Stimulated activated CD4-positive, alpha-beta T cell treated with anti-CD3 and anti-CD28 coated beads, Interleukin-12 subunit alpha, Interleukin-12 subunit beta, amount 100 ng/mL, for 24 hours (primary cell): ENCODE measurements at regions not wholly inside any gene's neighbourhood (a gene's known extent, or its start where the extent isn't known, plus 50 kb on each side); places are given as distances from the start of the nearest gene placed in this dataset.
"Not testable (repeated sequence)": the region's sequence is repeated elsewhere in the genome, so short reads cannot be mapped to it uniquely, and the experiment has no call there.

Source experiments
- DNase-seq, 2 experiments: peaks; one replicate each; pipeline ENCODE4 v3.0.0-alpha.2; 2020; ENCODE audit warnings: low read depth in 2 of 2

- DNase-seq, result no peak
Measured at GRCh38 chr17:64772845-64773299, 110.8 kb upstream of the SMURF2 start.

DNA sequence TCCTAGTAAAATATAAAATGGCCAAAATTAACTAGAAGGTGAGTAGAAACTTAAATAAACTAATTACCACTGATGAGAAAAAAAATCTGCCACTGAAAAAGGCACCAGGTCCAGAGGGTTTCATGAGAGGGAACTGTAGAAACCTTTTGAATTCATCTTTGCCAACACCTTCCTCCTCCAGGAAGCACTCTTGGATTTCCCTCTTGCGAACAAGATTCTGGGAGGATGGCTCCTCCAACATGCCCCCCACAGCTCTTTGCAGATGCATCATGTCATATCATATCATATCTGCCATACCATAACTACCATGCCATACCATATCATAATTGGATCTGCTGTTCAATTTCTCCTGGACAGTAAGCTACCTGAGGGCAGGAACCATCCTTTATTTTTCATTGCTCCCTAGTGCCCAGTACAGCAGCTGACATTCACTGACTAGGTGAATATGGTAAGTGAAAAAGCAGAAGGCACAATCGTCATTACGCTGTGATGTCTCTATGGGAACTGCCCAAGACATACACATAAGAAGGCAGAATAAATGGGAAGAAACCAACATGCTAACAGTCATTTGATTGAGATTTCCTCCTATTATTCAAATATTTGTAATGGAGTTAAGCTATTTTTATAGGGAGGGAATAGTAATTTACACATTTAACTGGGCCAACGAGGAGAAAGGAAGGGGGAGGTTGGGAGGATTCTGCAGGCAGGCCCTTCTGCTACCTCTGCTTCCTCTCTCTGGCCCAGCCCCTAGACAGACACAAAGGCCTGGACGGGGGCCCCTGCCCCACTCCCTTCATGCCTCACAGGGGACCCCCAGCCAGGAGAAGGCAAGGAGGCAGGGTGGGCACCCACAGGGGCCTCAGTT is 110.1 kb upstream of the SMURF2 start:
- DNase-seq, result no peak

DNA sequence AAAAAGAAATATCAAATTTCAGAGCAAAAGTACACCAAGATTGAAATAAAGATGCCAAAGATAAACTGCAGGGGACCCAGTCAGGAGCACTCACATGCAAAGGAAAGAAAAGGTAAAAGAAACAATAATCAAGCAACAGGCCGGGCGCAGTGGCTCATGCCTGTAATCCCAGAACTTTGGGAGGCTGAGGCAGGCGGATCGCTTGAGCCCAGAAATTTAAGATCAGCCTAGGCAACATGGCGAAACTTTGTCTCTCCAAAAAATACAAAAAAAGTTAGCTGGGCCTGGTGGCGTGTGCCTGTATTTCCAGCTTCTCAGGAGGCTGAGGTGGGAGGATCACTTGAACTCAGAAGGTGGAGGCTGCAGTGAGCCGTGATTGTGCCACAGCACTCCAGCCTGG is 107.6 kb upstream of the SMURF2 start:
- no peak for DNase-seq

DNA sequence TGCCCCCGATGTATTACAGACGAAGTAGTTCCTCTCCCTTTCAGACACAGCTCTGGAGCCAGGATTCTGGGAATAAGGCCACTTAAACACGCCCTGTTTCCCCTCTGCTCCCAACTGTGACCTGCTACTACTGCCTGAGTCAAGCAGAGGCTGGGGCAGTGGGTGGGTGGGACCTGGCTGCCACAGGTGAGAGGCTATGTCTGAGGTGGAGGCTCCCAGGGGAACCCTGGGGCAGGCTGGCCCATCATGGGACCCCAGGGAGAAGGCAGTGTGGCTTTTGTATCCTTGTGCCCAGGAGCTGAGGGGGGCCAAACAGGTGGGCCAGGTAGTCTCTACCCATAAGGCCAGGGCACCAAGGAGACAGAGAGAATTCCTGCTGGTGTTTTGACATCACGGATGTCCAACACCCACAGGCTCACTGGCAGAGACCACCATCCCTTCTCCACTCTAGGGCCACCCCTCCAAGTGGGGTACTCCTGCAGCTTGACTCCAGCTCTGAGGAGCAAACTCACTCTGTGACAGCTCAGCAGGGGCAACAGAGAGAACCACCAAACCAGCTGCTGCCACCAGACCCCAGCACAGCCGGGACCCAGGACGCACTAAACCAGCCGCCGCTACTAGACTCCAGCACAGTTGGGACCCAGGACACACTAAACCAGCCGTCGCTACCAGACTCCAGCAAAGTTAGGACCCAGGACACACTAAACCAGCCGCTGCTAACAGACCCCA is 105.3 kb upstream of the SMURF2 start:
- DNase-seq, result no peak

DNA sequence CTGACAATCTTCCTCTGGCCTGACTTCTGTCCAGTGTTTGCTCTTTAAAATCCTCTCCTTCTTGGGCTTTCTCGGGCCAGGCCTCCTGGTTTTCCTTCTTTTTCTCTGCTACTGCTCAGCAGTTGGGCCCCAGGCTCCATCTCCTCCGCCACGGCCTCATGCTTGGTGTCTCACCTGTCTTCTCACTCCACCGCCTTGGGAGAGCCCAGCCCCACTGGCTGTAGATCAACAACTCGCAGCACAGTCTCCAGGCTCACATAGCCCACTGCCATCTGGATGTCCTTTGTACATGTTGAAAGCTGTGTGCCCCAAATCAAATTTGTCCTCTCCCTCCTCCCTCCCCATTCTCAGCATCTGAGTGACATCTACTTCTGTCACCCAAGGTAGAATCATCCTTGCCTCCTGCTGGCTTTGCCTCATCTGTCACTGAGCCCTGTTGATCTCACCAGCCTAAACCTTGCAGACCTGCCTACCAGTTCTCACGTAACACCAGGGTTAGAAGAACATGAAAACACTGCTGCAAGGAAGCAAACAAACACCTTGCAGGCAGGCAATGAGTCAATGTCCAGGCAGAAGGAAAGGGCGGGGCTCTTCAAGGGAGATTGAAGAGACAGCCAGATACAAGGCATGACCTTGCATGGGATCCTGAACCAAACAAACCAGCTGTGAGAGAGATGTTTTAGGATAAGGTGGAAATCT is 103.2 kb upstream of the SMURF2 start:
- no peak for DNase-seq

- DNase-seq, result no peak
Measured at GRCh38 chr17:64750891-64751677, 89.0 kb upstream of the SMURF2 start.

DNA sequence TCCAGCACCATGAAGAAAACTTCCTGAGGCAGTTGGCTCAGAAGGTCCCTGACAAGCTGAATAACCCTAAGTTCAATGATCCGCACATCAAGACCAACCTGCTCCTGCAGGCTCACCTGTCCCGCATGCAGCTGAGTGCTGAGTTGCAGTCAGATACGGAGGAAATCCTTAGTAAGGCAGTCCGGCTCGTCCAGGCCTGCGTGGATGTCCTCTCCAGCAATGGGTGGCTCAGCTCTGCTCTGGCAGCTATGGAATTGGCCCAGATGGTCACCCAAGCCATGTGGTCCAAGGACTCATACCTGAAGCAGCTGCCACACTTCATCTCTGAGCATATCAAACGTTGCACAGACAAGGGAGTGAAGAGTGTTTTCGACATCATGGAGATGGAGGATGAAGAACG is 88.4 kb upstream of the SMURF2 start:
- DNase-seq, result no peak

- no peak for DNase-seq
Measured at GRCh38 chr17:64749306-64749705, 87.2 kb upstream of the SMURF2 start.

DNA sequence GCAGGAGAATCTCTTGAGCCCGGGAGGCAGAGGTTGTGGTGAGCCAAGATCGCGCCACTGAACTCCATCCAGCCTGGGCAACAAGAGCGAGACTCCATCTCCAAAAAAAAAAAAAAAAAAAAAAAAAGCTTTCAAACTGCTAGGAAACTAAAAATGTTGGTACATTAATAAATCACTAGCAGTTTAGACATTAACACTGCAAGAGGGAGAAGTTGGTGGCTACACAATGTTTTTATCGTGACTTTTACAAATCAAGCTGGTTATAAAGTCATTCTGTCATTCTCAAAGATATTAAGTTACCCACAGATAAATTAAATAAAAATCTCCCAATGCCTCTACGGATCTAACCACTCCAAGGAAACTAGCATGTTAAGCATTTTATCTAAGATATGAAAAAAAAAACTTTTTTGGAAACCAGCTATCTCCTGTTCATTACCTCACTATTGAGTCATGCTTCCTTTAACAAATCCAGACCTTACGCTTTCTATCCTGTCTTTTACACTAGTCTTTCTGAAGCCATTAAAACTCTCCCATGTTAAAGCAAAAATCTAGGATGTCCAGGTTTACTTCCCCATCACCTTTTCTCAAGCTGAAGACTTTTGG is 85.9 kb upstream of the SMURF2 start:
- no peak for DNase-seq

DNA sequence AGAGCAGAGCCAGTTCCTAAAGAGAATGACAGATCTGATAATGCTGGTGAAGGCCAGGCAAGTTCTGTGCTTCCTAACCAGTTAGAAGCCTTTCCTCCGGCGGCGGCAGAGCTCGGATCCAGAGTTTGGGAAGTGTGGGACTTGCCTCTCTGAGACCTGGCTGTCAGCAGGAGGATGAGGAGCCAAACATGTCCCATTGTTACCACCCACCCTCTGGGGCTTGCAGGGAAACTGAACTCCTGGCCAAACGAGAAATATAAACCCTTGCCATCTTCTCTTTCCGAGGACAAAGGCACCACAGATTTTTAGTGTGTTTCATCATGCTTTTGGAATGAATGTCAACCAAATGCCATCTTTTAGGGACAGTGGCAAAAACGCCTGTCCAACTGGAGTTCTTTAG is 80.2 kb upstream of the SMURF2 start:
- DNase-seq, result no peak

- not testable (repeated sequence) for DNase-seq
Measured at GRCh38 chr17:64741916-64742315, 79.8 kb upstream of the SMURF2 start.

DNA sequence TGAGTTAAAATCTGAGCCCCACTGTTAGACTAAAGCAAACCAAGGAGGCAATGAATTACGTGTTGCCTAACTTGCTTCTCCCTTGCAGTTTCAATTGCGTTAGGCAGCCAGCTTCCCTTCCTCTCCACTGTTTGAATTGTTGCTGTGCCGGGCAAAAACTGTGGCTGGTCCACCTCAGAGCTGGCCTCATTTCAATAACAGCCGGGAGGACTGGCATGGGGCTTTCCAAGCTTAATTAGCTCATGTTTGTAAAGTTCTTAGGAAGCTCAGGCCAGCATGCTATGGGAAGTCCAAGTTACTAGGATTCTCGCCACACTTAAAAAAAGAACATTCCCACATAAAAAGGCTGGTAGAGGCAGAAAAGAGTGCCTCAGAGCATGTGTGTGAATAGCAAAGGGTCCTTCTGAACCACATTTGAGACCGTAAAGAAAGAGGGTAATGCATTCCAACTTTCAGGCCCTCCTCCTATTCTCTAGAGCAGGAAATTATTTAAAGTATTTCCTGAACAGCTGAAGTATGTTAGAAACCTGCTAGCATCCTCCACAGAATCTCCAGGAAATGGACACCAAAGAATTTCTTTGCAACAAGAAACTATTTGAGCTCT is 79.0 kb upstream of the SMURF2 start:
- no peak for DNase-seq

- DNase-seq, result no peak
Measured at GRCh38 chr17:64739316-64740058, 77.4 kb upstream of the SMURF2 start.

DNA sequence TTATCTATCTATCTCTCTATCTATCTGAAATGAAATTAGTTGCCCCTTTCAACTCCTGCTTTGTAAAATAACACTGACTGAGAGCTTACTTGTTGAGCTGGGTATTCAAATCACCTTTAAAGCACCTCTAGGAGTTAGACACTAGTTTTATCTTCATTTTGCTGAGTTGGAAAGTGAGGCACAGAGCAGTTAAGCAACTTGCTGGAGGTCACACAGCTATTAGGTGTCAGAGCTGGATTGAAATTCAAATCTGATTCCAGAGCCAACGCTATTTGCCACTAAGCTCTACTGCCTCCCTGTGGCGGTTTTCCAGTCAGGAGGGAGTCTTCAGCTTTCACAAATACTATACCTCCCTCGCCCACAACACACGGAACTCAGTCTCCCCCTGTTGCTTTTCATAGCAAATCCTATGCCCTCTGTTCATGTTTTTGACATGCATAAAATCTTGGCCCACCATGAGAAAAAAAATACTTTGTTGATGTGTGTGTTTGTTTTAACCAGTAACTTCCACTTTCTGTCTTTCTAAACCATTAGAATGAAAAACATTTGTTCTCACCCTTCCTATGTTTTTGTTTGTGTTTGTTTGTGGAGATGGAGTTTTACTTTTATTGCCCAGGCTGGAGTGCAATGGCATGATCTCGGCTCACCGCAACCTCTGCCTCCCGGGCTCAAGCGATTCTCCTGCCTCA is 74.8 kb upstream of the SMURF2 start:
- peak; percentile 7 to 33 for DNase-seq

- no peak for DNase-seq
Measured at GRCh38 chr17:64732336-64733006, 70.4 kb upstream of the SMURF2 start.

DNA sequence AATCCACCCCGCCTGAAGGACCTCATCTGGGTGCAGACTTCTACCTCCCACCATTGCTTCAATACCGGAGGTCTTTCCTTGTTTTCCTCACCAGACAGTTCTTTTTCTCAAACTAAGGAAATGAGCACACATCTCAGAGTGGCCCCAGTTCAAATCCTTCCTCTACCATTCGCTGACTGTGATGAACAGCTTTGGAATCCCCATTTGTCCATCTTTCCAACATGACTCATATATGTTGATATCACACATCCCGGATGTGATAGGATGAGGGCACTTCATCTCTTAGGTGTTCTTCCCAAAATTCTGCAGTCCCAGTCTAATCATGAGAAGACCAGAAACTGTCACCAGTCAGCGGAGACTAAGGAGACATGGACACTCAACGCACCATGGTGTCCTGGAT is 67.9 kb upstream of the SMURF2 start:
- not testable (repeated sequence) for DNase-seq

DNA sequence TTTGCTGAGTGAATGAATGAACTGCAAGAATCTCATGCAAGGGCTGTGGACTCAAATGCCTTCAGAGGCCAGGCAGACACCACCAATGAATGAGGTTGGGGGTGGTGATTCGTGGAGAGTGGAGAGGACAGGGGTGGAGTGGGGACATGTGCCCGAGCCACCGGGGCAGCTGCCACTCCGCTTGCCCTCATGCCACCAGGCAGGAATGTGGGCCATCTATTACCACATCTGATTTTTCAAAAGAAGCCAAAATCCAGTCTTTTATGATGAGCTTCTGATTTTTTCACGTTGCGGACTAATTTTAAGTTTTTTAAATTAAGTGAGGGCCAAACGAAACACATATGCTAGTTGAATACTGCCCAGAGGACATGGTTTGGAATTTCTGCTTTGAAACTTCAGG is 67.1 kb upstream of the SMURF2 start:
- DNase-seq, result no peak

GRCh38 chr17:64728041-64728695 is 66.1 kb upstream of the SMURF2 start:
- no peak for DNase-seq
